ENCODE measurements at regions not wholly inside any gene's neighbourhood (a gene's known extent, or its start where the extent isn't known, plus 50 kb on each side); places are given as distances from the start of the nearest gene placed in this dataset.

GRCh38 chr2:157077753-157078350 is 179.7 kb upstream of the GALNT5 start:
- Histone ChIP-seq H3K36me3 (ENCODE audit: insufficient read depth) (no peaks in the 10 kb centered on the region), H3K4me3 (IDR thresholded peaks at IDR 0.05; ENCODE audit: insufficient read depth, low read depth, low read length) (peak overlapping the region; percentile 12), H3K27ac (peak overlapping the region; percentile 15), H3K79me2 (ENCODE audit: insufficient read depth, low read depth) (no peaks in the 10 kb centered on the region), H3K9ac (0 out of 2 replicates have a peak overlapping the region, but pooled peaks have one; percentile 2), H3K4me1 (ENCODE audit: low read depth, poor library complexity, severe bottlenecking) (peaks cover 56% of the 10 kb centered on the region), H2AFZ (ENCODE audit: low read depth) (no peak overlapping the region), H4K20me1 (ENCODE audit: insufficient read depth) (no peaks in the 10 kb centered on the region), H3K4me2 (peak overlapping the region; percentile 46), H3K27me3 (ENCODE audit: insufficient read depth, low read depth) (no peaks in the 10 kb centered on the region)
- TF ChIP-seq CTCF (conservative IDR thresholded peaks at IDR 0.05; ENCODE audit: low read depth, low read length), result no peak

GRCh38 chr2:157082950-157083349 is 174.6 kb upstream of the GALNT5 start:
- H3K27me3 ChIP-seq (ENCODE audit: insufficient read depth, low read depth), result no peaks in the 10 kb centered on the region
- no peaks in the 10 kb centered on the region for H3K79me2 ChIP-seq (ENCODE audit: insufficient read depth, low read depth)
- H2AFZ ChIP-seq (ENCODE audit: low read depth), result no peak overlapping the region
- no peaks in the 10 kb centered on the region for H4K20me1 ChIP-seq (ENCODE audit: insufficient read depth)
- no peak for TF ChIP-seq CTCF (conservative IDR thresholded peaks at IDR 0.05; ENCODE audit: low read depth, low read length)
- no peak overlapping the region for H3K9ac ChIP-seq
- no peak overlapping the region for H3K27ac ChIP-seq
- H3K4me3 ChIP-seq (IDR thresholded peaks at IDR 0.05; ENCODE audit: insufficient read depth, low read depth, low read length), result no peak overlapping the region
- no peaks in the 10 kb centered on the region for H3K36me3 ChIP-seq (ENCODE audit: insufficient read depth)
- H3K4me2 ChIP-seq, result no peak overlapping the region
- peaks cover 15% of the 10 kb centered on the region for H3K4me1 ChIP-seq (ENCODE audit: low read depth, poor library complexity, severe bottlenecking)

GRCh38 chr2:157085522-157085921 is 172.0 kb upstream of the GALNT5 start:
- Histone ChIP-seq H3K4me2 (no peak overlapping the region), H3K4me3 (IDR thresholded peaks at IDR 0.05; ENCODE audit: insufficient read depth, low read depth, low read length) (no peak overlapping the region), H3K79me2 (ENCODE audit: insufficient read depth, low read depth) (no peaks in the 10 kb centered on the region), H3K27ac (no peak overlapping the region), H2AFZ (ENCODE audit: low read depth) (no peak overlapping the region), H3K9ac (no peak overlapping the region), H3K4me1 (ENCODE audit: low read depth, poor library complexity, severe bottlenecking) (no peaks in the 10 kb centered on the region), H4K20me1 (ENCODE audit: insufficient read depth) (no peaks in the 10 kb centered on the region), H3K36me3 (ENCODE audit: insufficient read depth) (no peaks in the 10 kb centered on the region), H3K27me3 (ENCODE audit: insufficient read depth, low read depth) (no peaks in the 10 kb centered on the region)
- no peak for TF ChIP-seq CTCF (conservative IDR thresholded peaks at IDR 0.05; ENCODE audit: low read depth, low read length)

GRCh38 chr2:157087373-157088002 is 170.0 kb upstream of the GALNT5 start:
- H2AFZ ChIP-seq (ENCODE audit: low read depth), result no peak overlapping the region
- H3K4me1 ChIP-seq (ENCODE audit: low read depth, poor library complexity, severe bottlenecking), result no peaks in the 10 kb centered on the region
- no peak overlapping the region for H3K27ac ChIP-seq
- no peak overlapping the region for H3K9ac ChIP-seq
- no peaks in the 10 kb centered on the region for H3K36me3 ChIP-seq (ENCODE audit: insufficient read depth)
- no peak for TF ChIP-seq CTCF (conservative IDR thresholded peaks at IDR 0.05; ENCODE audit: low read depth, low read length)
- H3K27me3 ChIP-seq (ENCODE audit: insufficient read depth, low read depth), result no peaks in the 10 kb centered on the region
- no peak overlapping the region for H3K4me2 ChIP-seq
- H4K20me1 ChIP-seq (ENCODE audit: insufficient read depth), result no peaks in the 10 kb centered on the region
- no peaks in the 10 kb centered on the region for H3K79me2 ChIP-seq (ENCODE audit: insufficient read depth, low read depth)
- no peak overlapping the region for H3K4me3 ChIP-seq (IDR thresholded peaks at IDR 0.05; ENCODE audit: insufficient read depth, low read depth, low read length)

Measured in KMS-11 (cell line).